GM12878 (cell line): ENCODE measurements at regions not wholly inside any gene's neighbourhood (a gene's known extent, or its start where the extent isn't known, plus 50 kb on each side); places are given as distances from the start of the nearest gene placed in this dataset.
"Not testable (repeated sequence)": the region's sequence is repeated elsewhere in the genome, so short reads cannot be mapped to it uniquely, and the experiment has no call there.

Experiments
- ATAC-seq: fragments of 200-7000 bp; cut with Tn5 transposase; 3 replicates; pipeline ENCODE4 v1.9.1; 2020; ENCODE audit warnings: mild to moderate bottlenecking, moderate library complexity
- BruUV-seq: library from RNA; stranded (reverse); fragments of 400-500 nt; replicated peaks from 2 replicates; lab custom pipeline; 2021; lab: Mats Ljungman, UMichigan
- CTCF ChIA-PET: fragments of 300-600 bp; sonication (Branson Sonifier 250); formaldehyde crosslinking; extraction: SDS; loops from one replicate; lab custom pipeline; 2021; ENCODE audit warnings: inconsistent platforms; lab: Yijun Ruan, JAX
- POLR2A ChIA-PET: fragments of 350-600 bp; formaldehyde crosslinking; extraction: SDS; loops from one replicate; lab custom pipeline; 2021; ENCODE audit warnings: inconsistent platforms; lab: Charles Lee
- RAD21 ChIA-PET: fragments of 300-600 bp; sonication (Branson Sonifier 250); formaldehyde crosslinking; loops from one replicate; lab custom pipeline; 2023; ENCODE audit warnings: antibody characterized with exemption; ENCODE audit not compliant: unreplicated experiment; lab: Charles Lee
- SMC1A ChIA-PET: fragments of 300-600 bp; sonication (Branson Sonifier 250); formaldehyde crosslinking; loops from one replicate; lab custom pipeline; 2023; ENCODE audit not compliant: unreplicated experiment, uncharacterized antibody; lab: Charles Lee
- DNase-seq: peaks from one replicate; pipeline ENCODE4 v3.0.0-alpha.2; 2011; ENCODE audit warnings: low read depth, low spot score
- FAIRE-seq: peaks from 3 replicates; lab custom pipeline; 2011; peaks lifted over from hg19 to GRCh38; lab: Jason Lieb, UNC
- H2AFZ ChIP-seq: 2 replicates; pipeline ENCODE4 v1.6.0; 2011; ENCODE audit warnings: low read depth, low read length, control low read depth; ENCODE audit not compliant: control insufficient read depth
- H3K27ac ChIP-seq: 2 replicates; pipeline ENCODE4 v1.5.1; 2011; ENCODE audit warnings: control low read depth; ENCODE audit not compliant: control insufficient read depth, insufficient read depth
- H3K27me3 ChIP-seq, 2 experiments: replicated peaks in 1 of 2; 2 replicates each; pipeline versions ENCODE4 v1.6.0 to v1.6.1; 2011; ENCODE audit warnings: low read length in 1 of 2; ENCODE audit not compliant: control insufficient read depth in 2 of 2, insufficient read depth in 2 of 2
- H3K36me3 ChIP-seq, 2 experiments: 2 replicates each; pipeline ENCODE4 v1.5.1; 2011; ENCODE audit warnings: low read length in 1 of 2; ENCODE audit not compliant: control insufficient read depth in 2 of 2, insufficient read depth in 2 of 2
- H3K4me1 ChIP-seq: 2 replicates; pipeline ENCODE4 v1.6.1; 2011; ENCODE audit warnings: mild to moderate bottlenecking, low read length, moderate library complexity, mixed read lengths; ENCODE audit not compliant: control insufficient read depth, insufficient read depth
- H3K4me2 ChIP-seq: 2 replicates; pipeline ENCODE4 v1.6.0; 2011; ENCODE audit warnings: control low read depth; ENCODE audit not compliant: control insufficient read depth, insufficient read depth
- H3K4me3 ChIP-seq: fragments of 200-600 bp; sonication (generic); 2 replicates; pipeline ENCODE4 v1.5.1; 2016
- H3K79me2 ChIP-seq: 2 replicates; pipeline ENCODE4 v1.6.0; 2011; ENCODE audit warnings: low read length; ENCODE audit not compliant: control insufficient read depth, insufficient read depth
- H3K9ac ChIP-seq: 2 replicates; pipeline ENCODE4 v1.8.0; 2011; ENCODE audit warnings: low read length, control low read depth, mixed read lengths; ENCODE audit not compliant: control insufficient read depth, insufficient read depth
- H3K9me3 ChIP-seq: replicated peaks from 3 replicates; pipeline ENCODE4 v1.5.1; 2011; ENCODE audit warnings: mild to moderate bottlenecking, low read length; ENCODE audit not compliant: control insufficient read depth, insufficient read depth
- H4K20me1 ChIP-seq: 2 replicates; pipeline ENCODE4 v1.6.0; 2011; ENCODE audit not compliant: control insufficient read depth, insufficient read depth
- WGBS: methylation state at CpG from one replicate; pipeline ENCODE4 v1.1.6; 2016; ENCODE audit warnings: low lambda C conversion rate; ENCODE audit not compliant: insufficient replicate concordance, insufficient coverage; ENCODE audit errors: missing lambda C conversion rate; 5-methylcytosine and 5-hydroxymethylcytosine counted together
- in situ Hi-C: fragments of 300-500 bp; cut with MboI; formaldehyde crosslinking; loops from 9 replicates; pipeline ENCODE4 v1.14.3; 2018; ENCODE audit warnings: mixed read lengths
- intact Hi-C: fragments of 100-400 bp; cut with micrococcal nuclease; formaldehyde crosslinking; loops from one replicate; pipeline ENCODE4 v1.14.2; 2022; ENCODE audit not compliant: unreplicated experiment

DNA sequence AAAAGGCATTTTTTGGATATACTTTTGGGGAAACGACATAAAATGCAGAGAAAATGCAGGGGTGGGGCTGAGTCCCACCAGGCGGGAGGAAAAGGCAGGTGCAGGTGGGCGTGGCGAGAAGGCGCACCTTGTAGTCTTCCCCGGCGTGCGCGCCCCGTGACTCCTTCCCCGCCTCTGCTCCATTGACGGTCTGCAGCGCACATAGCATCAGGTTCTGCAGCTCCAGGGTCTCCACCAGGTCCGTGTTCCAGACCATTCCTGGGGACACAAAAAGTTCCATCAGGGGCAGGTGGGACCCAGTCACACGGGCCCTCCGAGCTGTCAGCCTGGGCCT, 59.0 kb upstream of the TNK2 start:
- H3K9ac ChIP-seq, H3K4me3 ChIP-seq, FAIRE-seq, CTCF ChIA-PET, ATAC-seq, H4K20me1 ChIP-seq, in situ Hi-C loops, H3K9me3 ChIP-seq, H3K4me2 ChIP-seq, H2AFZ ChIP-seq, intact Hi-C loops, H3K27ac ChIP-seq, H3K4me1 ChIP-seq, H3K27me3 ChIP-seq, BruUV-seq, DNase-seq, H3K79me2 ChIP-seq, SMC1A ChIA-PET, RAD21 ChIA-PET, POLR2A ChIA-PET: not testable (repeated sequence)
- no CpG with 5 or more reads among the region's 16 CpGs for WGBS
- peaks cover 12 to 14% of the 10 kb centered on the region in 2 experiments for H3K36me3 ChIP-seq

DNA sequence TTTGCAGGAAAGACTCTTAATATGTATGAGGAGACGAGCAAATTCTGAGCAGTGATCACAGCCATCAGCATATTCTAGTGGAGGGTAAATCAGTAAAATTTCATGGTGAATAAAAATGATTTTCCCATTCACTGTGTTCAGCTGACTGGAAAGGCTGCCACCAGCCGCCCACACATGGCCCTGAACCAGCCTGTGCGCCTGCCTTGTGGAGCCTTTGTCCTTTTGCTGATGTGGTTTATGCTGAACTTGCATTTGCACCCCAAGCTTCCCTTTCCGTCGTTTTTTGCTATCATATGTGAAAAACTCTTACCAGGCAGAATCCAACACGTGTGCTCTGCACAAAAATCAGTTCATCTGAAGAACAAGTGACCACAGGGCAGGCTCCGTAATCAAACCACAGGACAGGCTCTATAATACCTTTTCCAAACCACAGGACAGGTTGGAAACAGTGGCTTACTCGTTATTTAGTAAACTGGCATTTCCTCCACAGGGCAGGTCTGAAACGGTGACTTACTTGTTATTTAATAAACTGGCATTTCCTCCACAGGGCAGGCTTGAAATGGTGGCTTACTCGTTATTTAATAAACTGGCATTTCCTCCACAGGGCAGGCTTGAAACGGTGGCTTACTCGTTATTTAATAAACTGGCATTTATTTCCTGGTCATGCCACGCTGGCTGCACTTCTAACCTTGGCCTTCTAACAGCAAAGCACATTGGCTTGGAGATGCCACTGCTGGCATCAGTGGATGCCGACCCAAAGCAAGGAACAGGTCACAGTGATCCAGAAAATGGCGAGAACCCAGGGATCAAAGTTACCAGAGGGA, 58.4 kb upstream of the TNK2 start:
- BruUV-seq, CTCF ChIA-PET, H2AFZ ChIP-seq, DNase-seq, FAIRE-seq, H3K4me2 ChIP-seq, intact Hi-C loops, SMC1A ChIA-PET, H3K27ac ChIP-seq, H3K9me3 ChIP-seq, H3K79me2 ChIP-seq, H3K9ac ChIP-seq, POLR2A ChIA-PET, ATAC-seq, H3K27me3 ChIP-seq, RAD21 ChIA-PET, H3K4me3 ChIP-seq, in situ Hi-C loops, H4K20me1 ChIP-seq, H3K4me1 ChIP-seq: not testable (repeated sequence)
- 91% methylated on average over 10 of the region's 15 CpGs for WGBS
- peaks cover 12 to 14% of the 10 kb centered on the region in 2 experiments for H3K36me3 ChIP-seq

DNA sequence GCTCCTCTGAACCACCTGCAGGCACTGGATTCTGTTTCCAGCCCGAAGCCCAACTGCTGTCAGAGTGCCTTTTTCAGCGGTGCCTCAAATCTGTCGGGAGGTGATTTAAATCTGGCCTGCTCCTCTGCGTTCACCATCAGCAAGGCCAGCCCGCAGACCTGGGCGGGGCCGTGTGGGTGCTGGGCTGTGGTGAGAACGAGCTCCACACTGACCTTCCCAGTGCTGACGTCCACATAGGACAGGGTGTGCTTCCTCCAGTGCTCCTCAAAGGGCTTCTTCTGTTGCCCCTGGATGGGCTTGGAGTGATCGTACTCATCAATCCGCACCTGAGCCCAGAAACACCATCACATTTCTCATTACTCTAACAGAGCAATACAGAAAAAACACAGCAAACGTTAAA, 56.9 kb upstream of the TNK2 start:
- H3K9me3 ChIP-seq, H3K4me3 ChIP-seq, POLR2A ChIA-PET, ATAC-seq, SMC1A ChIA-PET, H3K79me2 ChIP-seq, in situ Hi-C loops, H3K36me3 ChIP-seq, BruUV-seq, H3K27ac ChIP-seq, H4K20me1 ChIP-seq, H3K27me3 ChIP-seq, H3K4me1 ChIP-seq, FAIRE-seq, H3K9ac ChIP-seq, intact Hi-C loops, RAD21 ChIA-PET, H3K4me2 ChIP-seq, H2AFZ ChIP-seq, CTCF ChIA-PET, DNase-seq: not testable (repeated sequence)
- 94% methylated on average over 12 of the region's 12 CpGs for WGBS

DNA sequence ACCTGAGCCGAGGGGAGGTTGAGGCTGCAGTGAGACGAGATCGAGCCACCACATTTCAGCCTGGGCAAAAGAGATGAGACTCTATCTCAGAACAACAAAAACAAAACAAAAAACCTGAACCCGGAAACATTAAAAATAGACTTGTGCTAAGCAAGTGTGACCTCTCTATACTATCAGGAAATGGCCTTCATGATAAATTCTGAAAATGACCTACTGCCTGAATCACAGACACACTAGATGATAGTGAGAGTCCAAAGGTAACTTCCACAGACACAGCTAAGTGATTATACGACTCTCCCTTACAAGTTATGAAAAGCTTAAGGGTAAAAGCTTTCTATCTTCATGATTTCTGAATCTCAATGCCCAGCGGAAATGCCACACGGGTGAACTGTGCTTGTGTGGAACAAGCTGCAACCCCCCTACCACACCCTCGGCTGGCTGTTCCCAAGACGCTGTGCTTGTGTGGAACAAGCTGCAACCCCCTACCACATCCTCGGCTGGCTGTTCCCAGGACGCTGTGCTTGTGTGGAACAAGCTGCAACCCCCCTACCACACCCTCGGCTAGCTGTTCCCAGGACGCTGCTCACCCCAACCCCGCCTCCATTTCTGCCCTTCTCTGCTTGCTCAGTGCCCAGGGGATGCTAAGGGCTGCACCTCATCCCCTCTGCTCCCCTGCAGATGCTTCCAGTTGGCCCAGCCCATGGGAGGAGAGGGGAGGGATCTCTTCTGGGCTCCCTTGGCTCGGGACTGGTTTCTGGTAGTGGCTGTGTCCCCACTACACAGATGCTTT, 56.2 kb upstream of the TNK2 start:
- WGBS: 75% methylated on average over 11 of the region's 15 CpGs
- intact Hi-C loops: not testable (repeated sequence)

More for the DNA sequence above, 56.2 kb upstream of the TNK2 start:
- POLR2A ChIA-PET, H3K4me1 ChIP-seq, H2AFZ ChIP-seq, CTCF ChIA-PET, H3K36me3 ChIP-seq, FAIRE-seq, H4K20me1 ChIP-seq, in situ Hi-C loops, BruUV-seq, H3K4me2 ChIP-seq, H3K27ac ChIP-seq, RAD21 ChIA-PET, H3K9me3 ChIP-seq, H3K9ac ChIP-seq, H3K4me3 ChIP-seq, H3K79me2 ChIP-seq, DNase-seq, H3K27me3 ChIP-seq, SMC1A ChIA-PET: not testable (repeated sequence)
- peak; percentile 33 for ATAC-seq
